Lower leg skin (tissue), 4 donors: ENCODE measurements at regions not wholly inside any gene's neighbourhood (a gene's known extent, or its start where the extent isn't known, plus 50 kb on each side); places are given as distances from the start of the nearest gene placed in this dataset.
"Not testable (repeated sequence)": the region's sequence is repeated elsewhere in the genome, so short reads cannot be mapped to it uniquely, and the experiment has no call there.

ENCODE experiments used
- DNase-seq, 2 donors: peaks; one replicate each; pipeline ENCODE4 v3.0.0-alpha.2; 2019; ENCODE audit warnings: low spot score in 2 of 2
- H3K4me3 ChIP-seq: fragments of 200-600 bp; sonication (generic); 2 replicates; pipeline ENCODE4 v1.5.1; 2017; ENCODE audit warnings: mild to moderate bottlenecking, low read depth; ENCODE audit not compliant: poor library complexity, severe bottlenecking
- POLR2A ChIP-seq, 2 donors: fragments of 450-650 bp; IDR thresholded peaks; one replicate each; pipeline ENCODE4 v1.6.1; 2016 to 2017; ENCODE audit warnings: antibody characterized with exemption in 2 of 2, mild to moderate bottlenecking in 1 of 2, moderate library complexity in 1 of 2
- WGBS, 2 donors: methylation state at CpG; one replicate each; pipeline ENCODE4 v1.1.5; 2018; 5-methylcytosine and 5-hydroxymethylcytosine counted together
- intact Hi-C: fragments of 100-400 bp; cut with DNase I; formaldehyde crosslinking; loops from one replicate; pipeline ENCODE4 v1.15.0; 2023; ENCODE audit warnings: low total_unique reads
- TF ChIP-seq, protein P1 (sequence below), 3 donors: fragments of 450-650 bp; IDR thresholded peaks; one replicate each; pipeline ENCODE4 v1.5.1; 2016; ENCODE audit warnings: antibody characterized with exemption in 3 of 3, mild to moderate bottlenecking in 3 of 3, moderate library complexity in 2 of 3

- 2 to 7% methylated on average over 11 to 14 of the region's 34 CpGs for WGBS, 2 donors
- no peak for DNase-seq
- H3K4me3 ChIP-seq: no peak overlapping the region
- TF ChIP-seq POLR2A (IDR thresholded peaks at IDR 0.05): no peak
- TF ChIP-seq, protein P1, sequence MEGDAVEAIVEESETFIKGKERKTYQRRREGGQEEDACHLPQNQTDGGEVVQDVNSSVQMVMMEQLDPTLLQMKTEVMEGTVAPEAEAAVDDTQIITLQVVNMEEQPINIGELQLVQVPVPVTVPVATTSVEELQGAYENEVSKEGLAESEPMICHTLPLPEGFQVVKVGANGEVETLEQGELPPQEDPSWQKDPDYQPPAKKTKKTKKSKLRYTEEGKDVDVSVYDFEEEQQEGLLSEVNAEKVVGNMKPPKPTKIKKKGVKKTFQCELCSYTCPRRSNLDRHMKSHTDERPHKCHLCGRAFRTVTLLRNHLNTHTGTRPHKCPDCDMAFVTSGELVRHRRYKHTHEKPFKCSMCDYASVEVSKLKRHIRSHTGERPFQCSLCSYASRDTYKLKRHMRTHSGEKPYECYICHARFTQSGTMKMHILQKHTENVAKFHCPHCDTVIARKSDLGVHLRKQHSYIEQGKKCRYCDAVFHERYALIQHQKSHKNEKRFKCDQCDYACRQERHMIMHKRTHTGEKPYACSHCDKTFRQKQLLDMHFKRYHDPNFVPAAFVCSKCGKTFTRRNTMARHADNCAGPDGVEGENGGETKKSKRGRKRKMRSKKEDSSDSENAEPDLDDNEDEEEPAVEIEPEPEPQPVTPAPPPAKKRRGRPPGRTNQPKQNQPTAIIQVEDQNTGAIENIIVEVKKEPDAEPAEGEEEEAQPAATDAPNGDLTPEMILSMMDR (IDR thresholded peaks at IDR 0.05): no peak
- intact Hi-C loops: no loop called here
Measured at GRCh38 chr15:83378921-83379578, 68.1 kb upstream of the SH3GL3 start.

DNA sequence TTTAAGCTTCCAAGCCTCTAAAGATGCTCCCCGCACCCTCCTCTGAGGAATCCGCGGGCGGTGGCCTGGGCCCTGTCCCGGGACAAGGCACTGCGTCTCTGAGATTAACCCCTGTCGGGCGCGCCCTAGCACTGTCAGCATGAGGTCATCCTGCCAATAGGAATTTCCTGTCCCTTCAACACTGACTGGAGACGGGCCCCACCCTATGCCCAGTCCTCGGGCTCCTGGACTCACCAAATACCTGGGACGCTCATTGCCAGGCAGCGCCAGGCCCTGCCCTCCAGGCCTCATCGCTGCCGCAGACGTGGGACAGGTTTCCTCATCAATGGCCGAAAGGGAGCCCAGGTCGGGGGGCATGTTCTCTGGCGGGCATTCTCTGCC is 67.6 kb upstream of the SH3GL3 start:
- DNase-seq: no peak
- intact Hi-C loops: no loop called here
- TF ChIP-seq POLR2A (IDR thresholded peaks at IDR 0.05): no peak
- TF ChIP-seq, protein P1 (IDR thresholded peaks at IDR 0.05): no peak
- no peak overlapping the region for H3K4me3 ChIP-seq
- WGBS, 2 donors: 12 to 30% methylated on average over 7 to 14 of the region's 19 CpGs

DNA sequence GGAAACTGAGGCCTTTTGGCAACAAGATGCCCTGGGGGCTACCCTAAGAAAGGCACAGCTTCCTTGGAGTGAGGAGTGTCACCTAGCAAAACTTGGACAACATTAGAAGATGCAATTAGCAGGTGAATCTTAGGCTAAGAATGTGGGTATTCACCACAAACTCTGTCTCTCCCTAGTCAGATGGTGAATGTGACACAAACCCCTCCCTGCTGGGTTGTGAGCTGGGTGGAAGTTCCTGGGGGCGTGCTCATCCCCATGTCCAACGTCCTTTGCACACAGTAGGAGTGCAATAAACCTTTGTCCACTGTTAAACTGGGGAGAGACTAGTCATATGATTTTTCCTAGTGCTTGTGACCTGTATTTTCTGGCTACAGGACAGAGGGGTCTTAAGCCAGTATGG is 67.1 kb upstream of the SH3GL3 start:
- TF ChIP-seq, protein P1 (IDR thresholded peaks at IDR 0.05): no peak
- TF ChIP-seq POLR2A (IDR thresholded peaks at IDR 0.05): no peak
- WGBS, 2 donors: 38 to 40% methylated on average over 2 of the region's 2 CpGs
- H3K4me3 ChIP-seq: no peak overlapping the region
- intact Hi-C loops: loop anchor here (2.0 kb wide), 1 partner anchor 131 kb away; no protein-coding TSS in a partner anchor
- no peak for DNase-seq

- 25 to 27% methylated on average over 4 of the region's 4 CpGs for WGBS, 2 donors
- TF ChIP-seq, protein P1 (IDR thresholded peaks at IDR 0.05): no peak
- no peak for TF ChIP-seq POLR2A (IDR thresholded peaks at IDR 0.05)
- intact Hi-C loops: loop anchor here (2.0 kb wide), 1 partner anchor 132 kb away; no protein-coding TSS in a partner anchor
- DNase-seq: peak in 1 of 2 donors; percentile 53
- H3K4me3 ChIP-seq: no peak overlapping the region
Measured at GRCh38 chr15:83380682-83381081, 66.5 kb upstream of the SH3GL3 start.

DNA sequence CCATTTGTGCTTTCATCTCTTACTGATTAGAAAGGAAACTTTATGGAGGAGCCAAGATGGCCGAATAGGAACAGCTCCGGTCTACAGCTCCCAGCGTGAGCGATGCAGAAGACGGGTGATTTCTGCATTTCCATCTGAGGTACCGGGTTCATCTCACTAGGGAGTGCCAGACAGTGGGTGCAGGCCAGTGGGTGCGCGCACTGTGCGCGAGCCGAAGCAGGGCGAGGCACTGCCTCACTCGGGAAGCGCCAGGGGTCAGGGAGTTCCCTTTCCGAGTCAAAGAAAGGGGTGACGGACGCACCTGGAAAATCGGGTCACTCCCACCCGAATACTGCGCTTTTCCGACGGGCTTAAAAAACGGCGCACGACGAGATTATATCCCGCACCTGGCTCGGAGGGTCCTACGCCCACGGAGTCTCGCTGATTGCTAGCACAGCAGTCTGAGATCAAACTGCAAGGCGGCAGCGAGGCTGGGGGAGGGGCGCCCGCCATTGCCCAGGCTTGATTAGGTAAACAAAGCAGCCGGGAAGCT is 63.5 kb upstream of the SH3GL3 start:
- intact Hi-C loops, DNase-seq, H3K4me3 ChIP-seq: not testable (repeated sequence)
- 85% methylated on average over 31 to 32 of the region's 36 CpGs for WGBS, 2 donors

- 4% methylated on average over 6 of the region's 6 CpGs for WGBS, 2 donors
- H3K4me3 ChIP-seq: no peak overlapping the region
- DNase-seq: no peak
- intact Hi-C loops: no loop called here
- TF ChIP-seq, protein P1 (IDR thresholded peaks at IDR 0.05): no peak
Measured at GRCh38 chr15:83396101-83396500, 51.0 kb upstream of the SH3GL3 start.
